H1 (cell line): ENCODE measurements at regions not wholly inside any gene's neighbourhood (a gene's known extent, or its start where the extent isn't known, plus 50 kb on each side); places are given as distances from the start of the nearest gene placed in this dataset.

ENCODE experiments used
- CTCF ChIA-PET: fragments of 300-600 bp; sonication (Branson Sonifier 250); formaldehyde crosslinking; loops from one replicate; lab custom pipeline; 2021; ENCODE audit not compliant: partially characterized antibody; lab: Charles Lee
- POLR2A ChIA-PET: fragments of 300-600 bp; sonication (Branson Sonifier 250); formaldehyde crosslinking; loops from one replicate; lab custom pipeline; 2021; ENCODE audit warnings: inconsistent platforms; ENCODE audit not compliant: partially characterized antibody; lab: Charles Lee
- DNase-seq, 2 experiments: peaks; one replicate each; pipeline versions ENCODE4 v3.0.0 to v3.0.0-alpha.2; 2010 to 2022; ENCODE audit warnings: low spot score in 2 of 2, low read depth in 1 of 2, mixed read lengths in 1 of 2
- FAIRE-seq: peaks from 2 replicates; lab custom pipeline; 2011; peaks lifted over from hg19 to GRCh38; lab: Jason Lieb, UNC
- H2AFZ ChIP-seq: 2 replicates; pipeline ENCODE4 v1.8.1; 2012; ENCODE audit warnings: low read length, inconsistent platforms
- H2AK5ac ChIP-seq: 2 replicates; pipeline ENCODE4 v1.6.1; 2013; ENCODE audit warnings: low read depth, low read length
- H2BK120ac ChIP-seq: replicated peaks from 2 replicates; pipeline ENCODE3; 2013; ENCODE audit warnings: low read depth, low read length, inconsistent platforms
- H2BK12ac ChIP-seq: 2 replicates; pipeline ENCODE4 v1.6.1; 2013; ENCODE audit warnings: low read depth, low read length
- H2BK15ac ChIP-seq: 2 replicates; pipeline ENCODE4 v1.6.1; 2013; ENCODE audit warnings: low read length
- H2BK20ac ChIP-seq: 2 replicates; pipeline ENCODE4 v1.6.1; 2013; ENCODE audit warnings: low read length
- H2BK5ac ChIP-seq: 2 replicates; pipeline ENCODE4 v1.6.1; 2013; ENCODE audit warnings: low read depth, low read length
- H3K14ac ChIP-seq: 2 replicates; pipeline ENCODE4 v1.6.1; 2013; ENCODE audit warnings: inconsistent platforms; ENCODE audit not compliant: insufficient read length
- H3K18ac ChIP-seq: 2 replicates; pipeline ENCODE4 v1.6.1; 2013; ENCODE audit warnings: low read length; ENCODE audit errors: extremely low read depth
- H3K23ac ChIP-seq: 2 replicates; pipeline ENCODE4 v1.6.1; 2013; ENCODE audit warnings: inconsistent platforms; ENCODE audit not compliant: insufficient read length
- H3K23me2 ChIP-seq: 2 replicates; pipeline ENCODE4 v1.6.1; 2013; ENCODE audit warnings: low read depth, low read length
- H3K27ac ChIP-seq: 2 replicates; pipeline ENCODE4 v1.6.1; 2011; ENCODE audit warnings: low read depth, low read length, inconsistent platforms
- H3K27me3 ChIP-seq, 4 experiments: replicated peaks in 1 of 4; 1 replicate in 1 of 4; 2 replicates in 3 of 4; pipeline versions ENCODE4 v1.6.1 to v1.8.1; 2011 to 2013; ENCODE audit warnings: low read length in 3 of 4, mild to moderate bottlenecking in 3 of 4, inconsistent platforms in 2 of 4, mixed read lengths in 2 of 4, moderate library complexity in 1 of 4; ENCODE audit not compliant: control insufficient read depth in 3 of 4, insufficient read depth in 3 of 4; ENCODE audit errors: extremely low read depth in 1 of 4
- H3K36me3 ChIP-seq, 4 experiments: 2 replicates each; pipeline versions ENCODE4 v1.6.1 to v1.8.1; 2011 to 2013; ENCODE audit warnings: mild to moderate bottlenecking in 4 of 4, low read length in 3 of 4, moderate library complexity in 2 of 4, control low read depth in 1 of 4, inconsistent platforms in 1 of 4; ENCODE audit not compliant: insufficient read depth in 4 of 4, control insufficient read depth in 2 of 4
- H3K4ac ChIP-seq: replicated peaks from 2 replicates; pipeline ENCODE3; 2013; ENCODE audit warnings: low read length, low read depth, mixed read lengths, inconsistent platforms; ENCODE audit not compliant: insufficient read length
- H3K4me1 ChIP-seq, 4 experiments: replicated peaks in 1 of 4; 1 replicate in 1 of 4; 2 replicates in 3 of 4; pipeline versions ENCODE4 v1.6.1 to v1.8.1; 2011 to 2013; ENCODE audit warnings: low read length in 3 of 4, inconsistent platforms in 2 of 4, mixed read lengths in 1 of 4; ENCODE audit not compliant: insufficient read depth in 4 of 4, control insufficient read depth in 3 of 4
- H3K4me2 ChIP-seq, 2 experiments: 2 replicates each; pipeline versions ENCODE4 v1.6.1 to v1.8.1; 2011 to 2013; ENCODE audit warnings: low read depth in 2 of 2, low read length in 2 of 2, control low read depth in 1 of 2, inconsistent platforms in 1 of 2, mild to moderate bottlenecking in 1 of 2; ENCODE audit not compliant: insufficient read depth in 1 of 2
- H3K4me3 ChIP-seq, 4 experiments: fragments of 200-600, 300-600 bp in 1 of 4; sonication (generic), shearing (Covaris generic), sonication (Bioruptor Twin) in 1 of 4; 2 replicates each; pipeline versions ENCODE4 v1.5.1 to v1.8.1; 2011 to 2016; ENCODE audit warnings: low read length in 4 of 4, low read depth in 3 of 4, control low read depth in 2 of 4, inconsistent platforms in 2 of 4, mild to moderate bottlenecking in 2 of 4, mixed read lengths in 1 of 4, moderate library complexity in 1 of 4; ENCODE audit not compliant: insufficient read depth in 2 of 4; ENCODE audit errors: extremely low read depth in 1 of 4
- H3K56ac ChIP-seq: replicated peaks from 2 replicates; pipeline ENCODE3; 2013; ENCODE audit warnings: low read depth, mild to moderate bottlenecking, mixed read lengths, low read length, inconsistent platforms; ENCODE audit not compliant: insufficient read length
- H3K79me1 ChIP-seq: 2 replicates; pipeline ENCODE4 v1.6.1; 2013; ENCODE audit warnings: low read depth, low read length, control low read depth
- H3K79me2 ChIP-seq, 2 experiments: 2 replicates each; pipeline versions ENCODE4 v1.6.1 to v1.8.1; 2012 to 2013; ENCODE audit warnings: low read length in 2 of 2, mild to moderate bottlenecking in 2 of 2, inconsistent platforms in 1 of 2; ENCODE audit not compliant: insufficient read depth in 2 of 2, control insufficient read depth in 1 of 2
- H3K9ac ChIP-seq, 4 experiments: replicated peaks in 1 of 4; 1 replicate in 1 of 4; 2 replicates in 3 of 4; pipeline versions ENCODE4 v1.6.1 to v1.8.1; 2011 to 2013; ENCODE audit warnings: low read depth in 3 of 4, low read length in 3 of 4, control low read depth in 2 of 4, mild to moderate bottlenecking in 2 of 4, moderate library complexity in 2 of 4, inconsistent platforms in 1 of 4; ENCODE audit errors: extremely low read depth in 1 of 4
- H3K9me3 ChIP-seq, 2 experiments: 2 replicates each; pipeline versions ENCODE4 v1.6.1 to v1.8.1; 2012 to 2013; ENCODE audit warnings: mild to moderate bottlenecking in 2 of 2, moderate library complexity in 2 of 2, control low read depth in 1 of 2, inconsistent platforms in 1 of 2, low read depth in 1 of 2, low read length in 1 of 2, mixed read lengths in 1 of 2; ENCODE audit not compliant: insufficient read depth in 2 of 2
- H4K20me1 ChIP-seq, 2 experiments: replicated peaks in 1 of 2; 2 replicates each; pipeline versions ENCODE3 to v1.8.1; 2011 to 2013; ENCODE audit warnings: inconsistent platforms in 2 of 2, low read length in 2 of 2, mild to moderate bottlenecking in 1 of 2; ENCODE audit not compliant: insufficient read depth in 2 of 2, control insufficient read depth in 1 of 2
- H4K5ac ChIP-seq: 2 replicates; pipeline ENCODE4 v1.6.1; 2013; ENCODE audit warnings: low read length, low read depth, mixed read lengths, inconsistent platforms; ENCODE audit not compliant: insufficient read length
- H4K8ac ChIP-seq: 2 replicates; pipeline ENCODE4 v1.8.0; 2013; ENCODE audit warnings: mild to moderate bottlenecking, moderate library complexity, low read length, inconsistent platforms; ENCODE audit not compliant: insufficient read depth; ENCODE audit errors: extremely low read depth
- H4K91ac ChIP-seq: replicated peaks from 2 replicates; pipeline ENCODE3; 2013; ENCODE audit warnings: low read length, mixed read lengths, inconsistent platforms; ENCODE audit not compliant: insufficient read length
- FOSL1 ChIP-seq: IDR thresholded peaks from 2 replicates; pipeline ENCODE4 v1.6.1; 2011; ENCODE audit warnings: mild to moderate bottlenecking, low read depth, low read length, moderate library complexity; ENCODE audit not compliant: insufficient read depth
- KDM5A ChIP-seq: fragments of 200-600 bp; IDR thresholded peaks from 2 replicates; pipeline ENCODE4 v1.7.1; 2012; ENCODE audit warnings: mild to moderate bottlenecking, low read length, inconsistent platforms, mixed read lengths
- MAX ChIP-seq: IDR thresholded peaks from 2 replicates; pipeline ENCODE4 v1.6.1; 2012; ENCODE audit warnings: inconsistent platforms
- POLR2A ChIP-seq, 2 experiments: IDR thresholded peaks; 1 replicate in 1 of 2; 2 replicates in 1 of 2; pipeline ENCODE4 v1.6.1; 2011; ENCODE audit warnings: low read depth in 2 of 2, low read length in 2 of 2, mild to moderate bottlenecking in 2 of 2; ENCODE audit errors: control extremely low read depth in 1 of 2
- SP2 ChIP-seq: IDR thresholded peaks from 2 replicates; pipeline ENCODE4 v1.6.1; 2012; ENCODE audit warnings: mild to moderate bottlenecking, low read length, inconsistent platforms
- WGBS, 2 experiments: shearing (Covaris generic) in 1 of 2; methylation state at CpG; one replicate each; pipeline versions ENCODE4 v1.1.6 to v1.1.7; 2013 to 2015; ENCODE audit warnings: low lambda C conversion rate in 2 of 2, mixed read lengths in 2 of 2, inconsistent platforms in 1 of 2, low coverage in 1 of 2, missing lambda C conversion rate in 1 of 2; ENCODE audit not compliant: insufficient replicate concordance in 2 of 2, insufficient coverage in 1 of 2, insufficient read length in 1 of 2; ENCODE audit errors: extremely low coverage in 1 of 2, missing lambda C conversion rate in 1 of 2; 5-methylcytosine and 5-hydroxymethylcytosine counted together
- TF ChIP-seq, protein P1 (sequence below): IDR thresholded peaks from 2 replicates; pipeline ENCODE4 v1.6.1; 2012; ENCODE audit warnings: inconsistent platforms

- no peak overlapping the region for H3K4me2 ChIP-seq
- H3K23ac ChIP-seq, result no peak overlapping the region
- H4K20me1 ChIP-seq, result no peaks in the 10 kb centered on the region
- H3K18ac ChIP-seq, result no peak overlapping the region
- H3K9ac ChIP-seq, result no peak overlapping the region
- no peak overlapping the region for H4K8ac ChIP-seq
- H2BK5ac ChIP-seq, result no peak overlapping the region
- H2BK12ac ChIP-seq, result no peak overlapping the region
- H3K4me3 ChIP-seq, result no peak overlapping the region
- no peak for DNase-seq
- H3K4me1 ChIP-seq, result no peaks in the 10 kb centered on the region; a peak in 2 of 7 replicates
- H3K79me1 ChIP-seq, result no peaks in the 10 kb centered on the region
- H3K4ac ChIP-seq, result no peak overlapping the region
- H3K27ac ChIP-seq, result no peak overlapping the region
- no peaks in the 10 kb centered on the region for H3K23me2 ChIP-seq
- no peaks in the 10 kb centered on the region for H3K79me2 ChIP-seq
- 57% methylated on average over 13 of the region's 13 CpGs; no CpG with 5 or more reads in 1 of the 2 experiments for WGBS, 2 experiments
- ChIA-PET POLR2A (no interaction called here), CTCF (interaction anchor here (0.5 to 5.2 kb wide), 25 partner anchors 9 to 1986 kb away, joined by 3 to 34 read pairs (median 4); no protein-coding TSS in a partner anchor)
- no peak overlapping the region for H2BK120ac ChIP-seq
- H2BK15ac ChIP-seq, result no peak overlapping the region
- no peaks in the 10 kb centered on the region for H3K9me3 ChIP-seq
- H3K36me3 ChIP-seq, result no peaks in the 10 kb centered on the region
- H2BK20ac ChIP-seq, result no peak overlapping the region
- H2AK5ac ChIP-seq, result no peak overlapping the region
- H3K27me3 ChIP-seq, result no peaks in the 10 kb centered on the region
- H3K56ac ChIP-seq, result no peak overlapping the region
- FAIRE-seq, result no peak
- H4K91ac ChIP-seq, result no peak overlapping the region
- no peak overlapping the region for H3K14ac ChIP-seq
- no peak overlapping the region for H2AFZ ChIP-seq
- no peak overlapping the region for H4K5ac ChIP-seq
- no peak for TF ChIP-seq SP2
- no peak for TF ChIP-seq POLR2A (IDR thresholded peaks at IDR 0.05; ENCODE audit: control extremely low read depth in 1 of 2, low read depth in 2 of 2, low read length in 2 of 2)
- TF ChIP-seq FOSL1, result no peak
- TF ChIP-seq, protein P1, sequence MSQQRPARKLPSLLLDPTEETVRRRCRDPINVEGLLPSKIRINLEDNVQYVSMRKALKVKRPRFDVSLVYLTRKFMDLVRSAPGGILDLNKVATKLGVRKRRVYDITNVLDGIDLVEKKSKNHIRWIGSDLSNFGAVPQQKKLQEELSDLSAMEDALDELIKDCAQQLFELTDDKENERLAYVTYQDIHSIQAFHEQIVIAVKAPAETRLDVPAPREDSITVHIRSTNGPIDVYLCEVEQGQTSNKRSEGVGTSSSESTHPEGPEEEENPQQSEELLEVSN, result peak; percentile 19; the same call in 1 of the 2 replicates
- TF ChIP-seq MAX, result peak; percentile 48; the same call in 1 of the 2 replicates
- TF ChIP-seq KDM5A, result no peak
Observed at GRCh38 chr2:3958969-3959368, 255.6 kb downstream of the DCDC2C start.
